Activated CD4-positive, alpha-beta T cell treated with anti-CD3 and anti-CD28 coated beads, Interleukin-2, Interleukin-6, amounts not matched to agents 100 ng/mL and 50 ng/mL, durations not matched to agents 16 hours and 8 hours (primary cell): ENCODE measurements at regions not wholly inside any gene's neighbourhood (a gene's known extent, or its start where the extent isn't known, plus 50 kb on each side); places are given as distances from the start of the nearest gene placed in this dataset.
A peak's percentile ranks its signal among the peaks of the same experiment; 100 is the strongest.

ENCODE experiments used
- DNase-seq: peaks from one replicate; pipeline ENCODE4 v3.0.0-alpha.2; 2020

GRCh38 chrX:71000139-71000538, 68.0 kb downstream of the SNX12 start:
- DNase-seq, result no peak

- peak; percentile 10 for DNase-seq
These were observed 67.6 kb upstream of the SLC7A3 start for GRCh38 chrX:70998411-70999027.

GRCh38 chrX:70995338-70995737, 64.4 kb upstream of the SLC7A3 start:
- DNase-seq, result no peak

- no peak for DNase-seq
These were observed 57.5 kb upstream of the SLC7A3 start for GRCh38 chrX:70988425-70988824.
